ENCODE measurements at regions not wholly inside any gene's neighbourhood (a gene's known extent, or its start where the extent isn't known, plus 50 kb on each side); places are given as distances from the start of the nearest gene placed in this dataset.

GRCh38 chr12:17235996-17236395 lies 630.0 kb upstream of the LMO3 start:
- Histone ChIP-seq H3K4me3 (no peak overlapping the region), H3K36me3 (no peaks in the 10 kb centered on the region), H3K27ac (no peak overlapping the region), H3K4me1 (no peaks in the 10 kb centered on the region), H3K9me3 (no peaks in the 10 kb centered on the region), H3K27me3 (no peaks in the 10 kb centered on the region)
- intact Hi-C loops (cut with DNase I), result no loop called here
- 70 to 71% methylated on average over 5 of the region's 5 CpGs for WGBS, 2 donors
- no peak for TF ChIP-seq POLR2AphosphoS5 (IDR thresholded peaks at IDR 0.05)
- no peak for TF ChIP-seq EP300 (IDR thresholded peaks at IDR 0.05)
- no peak for TF ChIP-seq POLR2A (IDR thresholded peaks at IDR 0.05)
- TF ChIP-seq CTCF (IDR thresholded peaks at IDR 0.05), result no peak
- no peak for DNase-seq

GRCh38 chr12:17215759-17216570 lies 610.0 kb upstream of the LMO3 start:
- Histone ChIP-seq H3K36me3 (no peaks in the 10 kb centered on the region), H3K4me1 (no peaks in the 10 kb centered on the region), H3K27ac (no peak overlapping the region), H3K9me3 (no peaks in the 10 kb centered on the region), H3K27me3 (no peaks in the 10 kb centered on the region), H3K4me3 (no peak overlapping the region)
- WGBS, 2 donors, result 56 to 68% methylated on average over 4 of the region's 4 CpGs
- TF ChIP-seq POLR2AphosphoS5 (IDR thresholded peaks at IDR 0.05) (no peak), CTCF (IDR thresholded peaks at IDR 0.05) (no peak), POLR2A (IDR thresholded peaks at IDR 0.05) (no peak), EP300 (IDR thresholded peaks at IDR 0.05) (no peak)
- DNase-seq, result no peak
- intact Hi-C loops (cut with DNase I), result no loop called here

GRCh38 chr12:17214929-17215328 lies 609.0 kb upstream of the LMO3 start:
- TF ChIP-seq POLR2AphosphoS5 (IDR thresholded peaks at IDR 0.05) (no peak), EP300 (IDR thresholded peaks at IDR 0.05) (no peak), POLR2A (IDR thresholded peaks at IDR 0.05) (no peak), CTCF (IDR thresholded peaks at IDR 0.05) (no peak)
- H3K27ac ChIP-seq, result no peak overlapping the region
- DNase-seq, result no peak
- intact Hi-C loops (cut with DNase I), result no loop called here
- no peaks in the 10 kb centered on the region for H3K27me3 ChIP-seq
- H3K9me3 ChIP-seq, result no peaks in the 10 kb centered on the region
- no peaks in the 10 kb centered on the region for H3K4me1 ChIP-seq
- H3K4me3 ChIP-seq, result no peak overlapping the region
- WGBS, 2 donors, result 25 to 34% methylated on average over 2 of the region's 2 CpGs
- no peaks in the 10 kb centered on the region for H3K36me3 ChIP-seq

- Histone ChIP-seq H3K9me3 (peaks cover 0 to 2% (median 0%) of the 10 kb centered on the region in 4 donors), H3K27me3 (no peaks in the 10 kb centered on the region), H3K4me1 (no peaks in the 10 kb centered on the region), H3K27ac (no peak overlapping the region), H3K4me3 (no peak overlapping the region), H3K36me3 (no peaks in the 10 kb centered on the region)
- TF ChIP-seq CTCF (IDR thresholded peaks at IDR 0.05) (no peak), EP300 (IDR thresholded peaks at IDR 0.05) (no peak), POLR2AphosphoS5 (IDR thresholded peaks at IDR 0.05) (no peak), POLR2A (IDR thresholded peaks at IDR 0.05) (no peak)
- intact Hi-C loops (cut with DNase I), result no loop called here
- DNase-seq, result no peak
These were observed 600.6 kb upstream of the LMO3 start for GRCh38 chr12:17206553-17206952.
